Hippocampal formation (tissue), 2 donors: ENCODE measurements at regions not wholly inside any gene's neighbourhood (a gene's known extent, or its start where the extent isn't known, plus 50 kb on each side); places are given as distances from the start of the nearest gene placed in this dataset.
A peak's percentile ranks its signal among the peaks of the same experiment; 100 is the strongest.
"Not testable (repeated sequence)": the region's sequence is repeated elsewhere in the genome, so short reads cannot be mapped to it uniquely, and the experiment has no call there.

Experiments
- DNase-seq, 2 donors: peaks; one replicate each; lab custom pipeline; 2025; lab: John Stamatoyannopoulos, UW

DNA sequence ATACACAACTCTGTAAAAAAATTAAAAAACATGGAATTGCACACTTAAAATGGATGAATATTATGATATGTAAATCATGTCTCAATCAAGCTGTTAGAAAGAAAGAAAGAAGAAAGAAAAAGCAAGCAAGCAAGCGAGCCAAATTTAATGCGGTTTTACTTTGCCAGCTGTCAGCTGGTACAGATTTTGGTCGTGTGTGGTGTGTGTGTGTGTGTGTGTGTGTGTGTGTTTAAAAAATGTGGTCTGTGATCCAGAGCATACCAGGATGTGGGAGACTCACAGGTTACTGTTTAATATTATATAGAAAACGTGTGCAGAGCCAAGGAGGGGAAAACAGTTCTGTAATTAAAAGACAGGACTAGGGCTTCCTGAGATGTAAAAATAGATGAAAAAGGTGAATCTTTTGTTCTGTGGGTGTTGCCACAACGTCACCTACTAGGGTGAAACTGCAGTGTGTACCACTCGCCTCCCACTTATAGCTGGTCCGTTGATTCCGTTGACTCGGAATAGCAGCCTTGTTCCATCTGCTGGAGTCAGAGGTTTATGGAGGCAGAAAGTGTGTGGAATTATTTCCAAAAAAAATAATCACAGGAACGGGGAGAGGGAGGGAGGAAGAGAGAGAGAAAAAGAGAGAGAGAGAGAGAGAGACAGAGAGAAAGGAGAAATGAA, 197.7 kb downstream of the BCAS1 start:
- no peak for DNase-seq

DNA sequence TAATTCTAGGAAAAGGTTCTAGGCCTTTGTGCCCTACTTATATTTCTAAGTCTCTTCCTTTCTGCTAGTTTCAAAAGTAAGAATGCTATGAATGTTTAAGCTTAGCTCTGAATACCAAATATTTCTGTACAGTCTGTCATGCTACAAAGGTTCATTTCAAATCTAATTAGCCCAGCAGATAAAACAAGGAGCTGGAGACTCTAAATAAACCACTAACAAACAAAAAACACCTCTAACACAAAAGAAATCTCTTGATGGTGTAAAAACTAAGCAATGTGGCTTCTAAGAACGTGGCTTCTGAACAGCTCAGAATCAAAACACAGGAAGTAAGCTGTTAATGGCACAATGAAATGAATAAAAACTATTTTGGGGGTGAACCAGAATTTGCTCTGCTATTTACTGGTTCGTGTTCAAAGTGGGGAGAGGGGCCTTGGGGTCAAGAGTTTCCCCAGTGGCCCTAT, 198.3 kb downstream of the BCAS1 start:
- no peak for DNase-seq

DNA sequence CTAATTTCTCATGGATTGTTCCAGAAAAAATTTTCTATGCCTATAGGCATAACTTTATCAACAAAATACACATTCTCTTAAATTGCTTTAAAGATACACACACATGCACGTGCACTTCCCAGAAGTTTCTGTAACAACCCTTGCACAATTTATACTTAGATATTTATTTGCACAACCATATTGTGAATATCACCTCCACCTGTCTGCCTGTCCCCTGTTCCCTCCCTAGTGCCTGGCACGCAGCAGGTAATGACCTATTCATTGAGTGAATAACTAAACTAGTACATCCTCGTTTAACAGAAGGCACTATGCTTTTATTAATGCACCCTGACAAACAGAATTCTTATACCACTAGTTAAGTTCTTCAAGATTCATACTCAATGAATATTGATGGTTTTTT, 198.9 kb downstream of the BCAS1 start:
- no peak for DNase-seq

GRCh38 chr20:53870426-53871315, 199.7 kb downstream of the BCAS1 start:
- no peak for DNase-seq

GRCh38 chr20:53869466-53870258, 200.7 kb downstream of the BCAS1 start:
- peak in 1 of 2 donors; percentile 12 for DNase-seq

GRCh38 chr20:53867741-53868351, 202.5 kb downstream of the BCAS1 start:
- no peak for DNase-seq

GRCh38 chr20:53866794-53867740, 203.3 kb downstream of the BCAS1 start:
- no peak for DNase-seq

DNA sequence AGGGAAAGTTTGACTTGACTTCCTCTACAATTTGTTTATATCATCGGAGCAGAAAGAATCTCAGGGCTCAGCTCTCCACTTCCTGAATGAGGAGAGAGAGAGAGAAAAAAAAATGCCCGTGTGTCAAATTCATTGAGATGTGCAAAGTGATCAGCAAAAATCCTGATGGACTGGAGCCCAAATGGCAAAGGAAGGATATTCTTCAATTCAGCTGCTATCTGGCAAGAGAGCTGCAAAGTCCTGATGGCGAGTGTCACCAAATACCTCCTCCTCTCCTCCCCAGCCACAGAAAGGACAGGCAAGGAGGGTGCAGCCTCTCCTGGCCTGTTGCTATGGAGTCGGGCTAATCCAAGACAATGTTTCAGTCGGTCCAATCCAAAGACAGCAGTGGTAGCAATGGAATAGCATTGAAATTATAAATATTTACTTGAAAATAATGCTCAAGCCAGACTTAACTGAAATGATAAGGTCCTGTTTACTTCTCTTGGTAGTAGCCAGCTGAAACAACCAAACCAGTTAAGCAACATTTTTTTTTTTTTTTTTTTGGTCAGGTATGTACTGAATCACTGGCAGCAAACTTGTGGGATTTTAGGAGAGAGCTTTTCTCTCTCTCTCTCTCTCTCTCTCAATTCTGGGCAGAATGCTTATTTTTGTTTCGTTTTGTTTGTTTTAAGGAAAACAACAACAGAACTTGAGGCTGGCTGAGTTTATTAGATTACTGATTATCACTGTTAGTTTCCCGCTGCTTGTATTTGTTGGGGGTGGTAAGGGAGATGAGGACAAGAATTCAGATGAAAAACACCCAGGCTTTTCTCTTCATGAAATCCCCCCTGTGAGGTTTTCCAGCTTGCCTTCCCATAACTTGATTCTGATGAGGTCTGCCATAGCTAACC, 204.2 kb downstream of the BCAS1 start:
- DNase-seq = peak in 1 of 2 donors; percentile 22

DNA sequence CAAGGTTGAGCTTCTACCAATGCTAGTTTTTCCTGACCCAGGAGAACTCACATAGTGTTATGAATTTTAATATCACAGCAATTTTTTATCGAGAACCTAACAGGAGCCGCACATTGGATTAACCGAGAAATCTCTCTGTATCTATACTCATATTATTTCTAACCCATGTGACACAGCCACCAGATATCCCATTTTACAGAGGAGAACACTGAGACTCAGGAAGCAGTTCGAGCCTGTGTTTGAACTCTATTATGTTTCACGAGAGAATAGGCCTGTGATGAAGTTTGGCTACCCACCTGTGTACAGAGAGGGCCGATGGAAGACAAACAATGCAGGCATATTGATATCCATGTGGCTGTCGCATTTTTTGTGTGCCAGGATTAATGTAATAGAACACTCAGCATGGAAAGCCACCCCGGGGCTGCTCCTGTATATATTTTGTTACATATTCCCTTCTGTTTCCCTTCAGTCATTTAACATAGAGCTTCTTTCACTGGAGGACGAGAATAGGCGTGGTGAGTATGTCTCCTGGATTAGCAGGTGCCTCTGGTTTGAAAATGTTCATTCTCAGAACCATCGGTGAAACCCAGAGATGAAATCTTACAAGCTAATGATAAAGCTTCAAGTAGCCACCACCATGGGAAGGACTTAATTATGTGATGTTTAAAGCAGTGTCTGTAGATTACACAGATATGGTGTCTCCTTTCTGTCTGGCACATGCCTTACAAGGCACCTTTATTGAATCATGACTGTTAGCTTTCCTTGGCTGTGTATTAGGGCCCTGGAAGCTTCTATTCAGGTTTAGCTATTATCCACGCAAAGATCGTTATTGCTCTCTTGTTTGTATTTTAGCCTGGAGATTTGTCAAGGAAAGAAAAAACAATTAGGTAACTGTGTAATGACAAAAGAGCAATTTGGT, 205.4 kb downstream of the BCAS1 start:
- not testable (repeated sequence) for DNase-seq

DNA sequence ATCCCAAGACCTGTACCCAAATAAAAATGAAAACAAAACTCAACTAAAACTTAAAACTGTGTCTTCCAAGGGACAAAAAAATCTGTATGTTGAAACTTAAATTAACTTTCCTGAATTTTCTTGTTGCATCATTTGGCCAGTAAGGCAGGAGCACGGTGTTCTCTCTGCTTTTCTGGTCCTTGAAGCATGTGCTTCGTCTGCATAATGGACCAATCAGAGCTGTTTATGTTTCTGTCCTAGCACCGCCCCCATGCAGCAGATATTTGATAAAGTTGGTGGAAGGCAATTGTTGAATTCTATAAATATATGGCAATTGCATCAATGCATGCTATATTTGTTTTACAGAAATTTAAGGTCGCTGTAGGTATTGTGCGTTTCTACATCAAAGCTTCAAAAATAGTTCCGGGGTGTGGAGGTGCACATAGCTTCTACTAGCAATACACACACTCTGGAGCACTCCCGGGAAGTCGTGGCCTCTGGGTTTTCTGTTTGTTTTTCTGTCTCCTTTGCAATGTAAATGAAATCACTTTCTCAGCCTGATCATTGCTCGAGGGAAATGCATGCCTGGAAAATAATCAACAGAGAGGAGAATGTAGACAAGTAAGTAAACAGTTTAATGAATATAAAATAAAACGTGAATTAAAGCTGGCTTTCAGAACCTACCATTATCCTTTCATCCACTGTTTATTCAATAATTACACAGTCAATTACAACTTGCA, 206.3 kb downstream of the BCAS1 start:
- DNase-seq = not testable (repeated sequence)

- not testable (repeated sequence) for DNase-seq
Measured at GRCh38 chr20:53863535-53863922, 206.9 kb downstream of the BCAS1 start.

- DNase-seq = not testable (repeated sequence)
Measured at GRCh38 chr20:53863039-53863438, 207.4 kb downstream of the BCAS1 start.

GRCh38 chr20:53862490-53862889, 207.9 kb downstream of the BCAS1 start:
- not testable (repeated sequence) for DNase-seq

DNA sequence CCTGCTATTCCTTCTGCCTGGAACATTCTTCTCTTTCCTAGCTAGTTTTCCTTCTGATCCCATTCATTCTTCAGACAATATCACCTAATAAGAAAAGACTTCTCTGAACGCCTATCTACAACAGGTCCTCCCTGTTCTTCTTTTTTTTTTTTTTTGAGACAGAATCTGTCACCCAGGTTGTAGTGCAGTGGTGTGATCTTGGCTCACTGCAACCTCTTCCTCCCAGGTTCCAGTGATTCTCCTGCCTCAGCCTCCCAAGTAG, 208.3 kb downstream of the BCAS1 start:
- not testable (repeated sequence) for DNase-seq

GRCh38 chr20:53859684-53860083, 210.7 kb downstream of the BCAS1 start:
- no peak for DNase-seq

DNA sequence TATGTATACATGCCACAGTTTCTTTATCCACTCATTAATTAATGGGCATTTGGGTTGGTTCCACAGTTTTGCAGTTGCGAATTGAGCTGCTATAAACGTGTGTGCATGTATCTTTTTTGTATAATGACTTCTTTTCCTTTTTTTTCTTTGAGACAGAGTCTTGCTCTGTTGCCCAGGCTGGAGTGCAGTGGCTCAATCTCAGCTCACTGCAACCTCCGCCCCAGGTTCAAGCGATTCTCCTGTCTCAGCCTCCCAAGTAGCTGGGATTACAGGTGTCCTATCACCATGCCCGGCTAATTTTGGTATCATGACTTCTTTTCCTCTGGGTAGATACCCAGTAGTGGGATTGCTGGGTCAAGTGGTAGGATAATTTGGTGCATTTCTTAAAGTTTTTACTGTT, 211.4 kb downstream of the BCAS1 start:
- not testable (repeated sequence) for DNase-seq

DNA sequence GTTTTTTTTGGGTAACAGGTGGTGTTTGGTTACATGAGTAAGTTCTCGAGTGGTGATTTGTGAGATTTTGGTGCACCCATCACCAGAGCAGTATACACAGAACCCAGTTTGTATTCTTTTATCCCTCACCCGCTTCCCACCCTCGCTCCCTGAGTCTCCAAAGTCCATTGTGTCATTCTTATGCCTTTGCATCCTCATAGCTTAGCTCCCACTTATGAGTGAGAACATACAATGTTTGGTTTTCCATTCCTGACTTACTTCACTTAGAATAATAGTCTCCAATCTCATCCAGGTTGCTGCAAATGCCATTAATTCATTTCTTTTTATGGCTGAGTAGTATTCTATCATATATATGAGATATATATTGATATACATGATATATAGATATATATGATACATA, 211.9 kb downstream of the BCAS1 start:
- DNase-seq = not testable (repeated sequence)

DNA sequence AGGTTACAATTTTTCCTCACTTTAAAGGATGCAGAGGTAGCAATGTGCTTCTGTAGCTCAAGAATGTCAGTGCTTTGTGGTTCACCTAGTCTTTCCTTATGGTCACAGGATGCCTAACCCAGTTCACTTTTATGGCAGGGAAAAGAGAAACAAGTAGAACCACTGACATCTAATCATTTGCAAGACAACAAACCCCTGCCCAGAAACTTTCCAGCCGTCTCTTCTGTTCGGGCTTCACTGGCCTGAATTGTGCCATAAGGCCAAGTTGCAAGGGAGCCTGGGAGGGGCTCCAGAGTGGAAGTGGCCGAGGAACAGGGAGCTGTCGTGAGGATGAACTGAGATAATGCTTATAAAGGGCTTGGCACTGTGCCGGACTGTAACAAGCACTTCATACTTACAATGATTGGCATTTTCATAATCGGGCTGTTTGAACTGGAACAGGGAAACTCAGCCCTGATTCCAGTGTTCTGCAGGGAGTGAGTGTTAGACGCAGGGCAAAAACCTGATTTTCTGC, 212.6 kb downstream of the BCAS1 start:
- DNase-seq = no peak
